HG02943 (cell line): ENCODE measurements at regions not wholly inside any gene's neighbourhood (a gene's known extent, or its start where the extent isn't known, plus 50 kb on each side); places are given as distances from the start of the nearest gene placed in this dataset.

ENCODE experiments used
- ATAC-seq: cut with Tn5 transposase; IDR thresholded peaks from one replicate; pipeline ENCODE4 v1.9.1; 2021; ENCODE audit warnings: mild to moderate bottlenecking, low read depth, moderate library complexity; ENCODE audit not compliant: unreplicated experiment

DNA sequence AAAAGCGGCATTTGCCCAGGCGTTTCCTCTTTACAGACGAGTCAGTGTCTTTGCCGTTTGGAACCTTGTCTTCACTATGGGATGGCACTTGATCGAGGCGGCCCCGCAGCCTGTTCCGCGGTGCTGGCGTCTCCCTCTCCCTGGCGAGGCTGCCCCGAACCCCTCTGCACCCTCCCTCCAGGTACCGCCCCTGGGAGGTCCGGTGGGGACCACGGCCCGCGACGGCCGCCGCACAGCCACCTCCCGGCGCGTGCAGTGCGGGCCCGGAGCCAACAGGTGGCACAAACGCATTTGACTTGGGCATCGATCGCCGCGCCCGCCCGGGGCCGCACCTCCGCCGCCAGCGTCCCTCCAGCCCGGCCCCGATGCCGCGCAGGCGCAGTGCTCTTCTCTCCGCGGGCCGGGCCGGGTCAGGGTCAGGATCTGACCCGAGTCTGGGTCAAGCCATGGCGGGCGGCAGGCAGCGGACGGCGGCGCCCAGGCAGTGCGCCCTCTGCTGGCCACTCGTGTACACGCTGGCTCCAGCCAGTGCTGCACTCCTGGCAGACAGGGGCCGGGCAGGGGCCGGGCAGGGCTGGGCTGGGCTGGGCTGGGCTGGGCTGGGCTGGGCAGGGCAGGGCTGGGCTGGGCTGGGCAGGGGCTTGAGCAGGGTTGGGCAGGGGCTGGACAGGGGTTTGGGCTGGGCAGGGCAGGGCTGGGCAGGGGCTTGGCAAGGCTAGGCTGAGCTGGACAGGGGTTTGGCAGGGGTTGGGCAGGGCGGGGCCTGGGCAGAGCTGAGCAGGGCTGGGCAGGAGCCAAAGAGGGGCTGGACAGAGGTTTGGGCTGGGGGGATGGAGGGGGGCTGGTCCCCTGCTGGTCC is 155.8 kb upstream of the IRX4 start:
- ATAC-seq = peak; percentile 81

- no peak for ATAC-seq
These were observed 154.2 kb upstream of the IRX4 start for GRCh38 chr5:2036885-2037284.

- ATAC-seq = no peak
These were observed 149.7 kb upstream of the IRX4 start for GRCh38 chr5:2032432-2032831.

GRCh38 chr5:2031581-2031980 is 148.9 kb upstream of the IRX4 start:
- ATAC-seq = no peak

DNA sequence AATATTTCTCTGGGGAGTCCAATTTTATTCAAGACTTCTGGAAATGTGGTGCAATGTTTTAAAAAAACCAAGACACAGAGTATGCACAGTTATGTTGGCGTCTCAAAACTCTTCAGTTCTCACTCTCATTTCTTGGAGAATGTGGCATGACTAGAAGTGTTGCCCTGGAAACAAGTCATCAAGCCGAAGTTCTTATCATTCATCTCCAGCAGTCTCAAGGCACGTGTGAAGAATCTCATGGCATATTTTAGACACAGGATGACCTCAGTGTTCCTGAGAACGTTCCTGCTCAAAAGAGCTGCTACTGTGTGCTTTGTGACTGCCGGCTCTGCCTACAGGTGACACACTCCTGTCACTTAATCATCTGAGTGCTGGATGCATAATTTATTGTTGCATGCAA is 147.4 kb upstream of the IRX4 start:
- ATAC-seq = no peak

GRCh38 chr5:2029206-2029605 is 146.5 kb upstream of the IRX4 start:
- ATAC-seq = no peak

DNA sequence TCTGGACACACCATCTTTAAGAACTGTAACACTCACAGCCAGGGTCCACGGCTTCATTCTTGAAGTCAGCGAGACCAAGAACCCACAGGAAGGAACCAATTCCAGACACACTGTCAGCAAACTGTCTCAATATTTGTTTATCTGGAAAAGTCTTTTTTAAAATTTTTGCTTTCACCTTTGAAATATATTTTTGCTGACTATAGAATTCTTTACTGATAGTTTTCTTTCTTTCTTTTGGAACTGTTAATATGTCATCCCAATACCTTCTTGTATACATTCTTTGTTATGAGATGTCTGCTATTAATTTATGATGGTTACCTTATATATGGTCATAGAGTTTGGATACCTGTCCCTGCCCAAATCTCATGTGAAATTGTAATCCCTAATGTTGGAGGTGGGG is 145.1 kb upstream of the IRX4 start:
- no peak for ATAC-seq

GRCh38 chr5:2024986-2025721 is 142.4 kb upstream of the IRX4 start:
- ATAC-seq = no peak

GRCh38 chr5:2023196-2023595 is 140.5 kb upstream of the IRX4 start:
- ATAC-seq = no peak

DNA sequence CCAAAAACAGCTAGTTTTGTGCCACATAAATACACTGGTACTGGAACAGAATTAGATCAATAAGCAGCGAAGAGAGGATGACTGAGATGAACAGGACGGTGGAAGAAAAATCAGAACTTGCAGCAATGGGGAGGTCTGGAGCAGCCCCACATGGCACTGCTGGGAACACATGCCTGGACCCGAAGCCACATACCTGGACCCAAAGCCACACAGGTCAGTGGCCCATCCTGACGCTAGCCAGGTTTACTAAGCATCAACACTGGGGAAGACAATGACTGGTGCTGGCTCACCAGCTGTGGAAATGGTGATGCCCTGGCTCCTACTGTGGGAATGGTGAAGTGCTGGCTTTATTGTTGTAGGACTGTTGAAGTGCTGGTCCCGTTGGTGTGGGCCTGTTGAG is 139.7 kb upstream of the IRX4 start:
- ATAC-seq = no peak

GRCh38 chr5:2021484-2022176 is 138.9 kb upstream of the IRX4 start:
- no peak for ATAC-seq

DNA sequence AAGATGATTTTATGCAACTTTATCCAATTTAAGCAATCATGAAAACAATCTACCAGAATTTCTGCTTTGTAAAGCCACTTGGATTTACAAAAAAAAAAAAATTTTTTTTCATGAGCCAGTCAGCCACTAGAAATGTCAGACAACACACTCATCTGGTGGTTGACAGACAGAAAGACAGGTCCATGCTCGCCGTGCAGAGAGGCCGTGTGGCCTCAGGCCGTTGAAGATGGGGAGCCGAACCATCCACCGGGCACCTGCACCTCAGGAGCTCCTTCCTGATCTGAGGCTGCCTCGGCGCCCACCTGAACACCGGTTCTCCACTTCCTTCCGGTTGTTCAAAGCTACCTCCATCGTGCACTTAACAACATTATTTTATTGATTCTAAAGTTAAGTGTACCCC is 138.0 kb upstream of the IRX4 start:
- ATAC-seq = no peak

- ATAC-seq = no peak
These were observed 137.0 kb upstream of the IRX4 start for GRCh38 chr5:2019716-2020115.

DNA sequence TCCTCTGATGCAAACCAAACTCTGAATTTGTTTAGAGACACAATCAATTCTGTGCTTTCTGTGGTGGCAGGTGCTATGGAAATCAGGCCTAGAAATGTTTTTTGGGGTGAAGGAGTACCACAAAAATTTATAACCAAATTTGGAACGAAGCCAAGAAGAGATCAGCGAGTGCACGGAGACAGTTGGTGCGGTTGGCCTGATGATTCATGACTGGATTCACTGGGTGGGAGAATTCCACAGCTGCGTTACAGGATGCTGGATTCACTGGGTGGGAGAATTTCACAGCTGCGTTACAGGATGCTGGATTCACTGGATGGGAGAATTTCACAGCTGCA is 135.6 kb upstream of the IRX4 start:
- no peak for ATAC-seq

- ATAC-seq = no peak
These were observed 135.0 kb upstream of the IRX4 start for GRCh38 chr5:2017540-2018389.

DNA sequence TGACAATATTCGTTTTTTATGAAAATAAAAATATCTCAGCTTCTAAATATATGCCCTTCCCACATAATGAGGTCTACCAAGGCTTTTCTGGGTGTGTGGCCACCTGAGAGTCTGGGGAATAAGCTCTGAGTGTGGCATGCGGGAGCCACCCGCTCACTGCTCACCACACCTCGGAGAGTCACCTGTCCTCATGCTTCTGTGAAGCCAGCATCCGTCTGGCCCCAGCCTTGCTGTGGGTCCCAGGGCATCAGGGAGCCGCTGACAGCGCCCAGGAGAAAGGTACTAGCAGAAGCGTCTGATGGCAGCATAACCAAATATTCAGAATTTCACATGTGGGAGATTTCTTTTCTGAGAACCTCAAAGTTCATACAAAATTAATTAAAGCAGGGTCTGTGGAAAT is 133.2 kb upstream of the IRX4 start:
- ATAC-seq = no peak

- no peak for ATAC-seq
These were observed 132.6 kb upstream of the IRX4 start for GRCh38 chr5:2015124-2015848.

GRCh38 chr5:2014058-2014610 is 131.4 kb upstream of the IRX4 start:
- no peak for ATAC-seq

- no peak for ATAC-seq
These were observed 130.8 kb upstream of the IRX4 start for GRCh38 chr5:2013301-2014057.
